ENCODE measurements at regions not wholly inside any gene's neighbourhood (a gene's known extent, or its start where the extent isn't known, plus 50 kb on each side); places are given as distances from the start of the nearest gene placed in this dataset.
A peak's percentile ranks its signal among the peaks of the same experiment; 100 is the strongest.

- CTCF ChIA-PET, result no interaction called here
- DNase-seq, result no peak
Measured at GRCh38 chr13:34037636-34038540, 219.9 kb downstream of the RFC3 start.

DNA sequence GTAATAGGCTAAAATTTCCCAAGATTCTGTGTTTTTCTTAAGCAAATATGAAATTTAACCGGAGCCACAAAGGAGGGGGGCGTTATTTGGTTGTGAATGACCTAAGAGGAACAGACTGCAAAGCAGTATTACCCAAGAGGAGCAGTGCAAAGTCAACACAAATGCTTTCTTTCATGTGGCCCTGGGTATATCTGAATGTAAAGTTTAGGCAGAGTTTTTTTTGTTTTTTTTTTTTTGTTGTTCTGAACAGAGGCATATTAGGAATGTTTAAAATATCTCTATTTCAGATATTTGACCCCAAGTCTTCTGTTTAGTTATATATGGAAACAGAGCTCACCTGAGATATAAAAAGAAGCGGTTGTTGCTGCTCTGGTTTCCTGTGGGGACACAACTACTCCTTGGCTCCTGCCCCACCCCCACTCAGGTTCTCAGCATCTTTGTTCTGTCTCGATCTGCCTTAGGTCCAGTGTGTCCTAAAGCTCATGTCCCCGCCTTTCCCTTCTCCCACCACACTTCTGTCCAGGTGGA lies 220.7 kb downstream of the RFC3 start:
- no peak for DNase-seq
- H3K36me3 Mint-ChIP-seq (ENCODE audit: insufficient read depth, unreplicated experiment), result no peaks in the 10 kb centered on the region
- H3K4me3 Mint-ChIP-seq (ENCODE audit: unreplicated experiment), result no peak overlapping the region
- H3K4me1 ChIP-seq, result peaks cover 28% of the 10 kb centered on the region
- H3K9me3 ChIP-seq, result no peaks in the 10 kb centered on the region
- H3K27me3 ChIP-seq (replicated peaks; ENCODE audit: control insufficient read depth, insufficient read depth, low read length), result no peaks in the 10 kb centered on the region
- ChIA-PET CTCF (no interaction called here), POLR2A (no interaction called here)
- TF ChIP-seq CTCF (IDR thresholded peaks at IDR 0.05; ENCODE audit: insufficient read depth in 1 of 2, low read depth in 1 of 2, low read length in 1 of 2, severe bottlenecking in 1 of 2, unreplicated experiment in 1 of 2), result no peak
- no peak overlapping the region for H3K27ac Mint-ChIP-seq (ENCODE audit: unreplicated experiment)
- peaks cover 27% of the 10 kb centered on the region for H3K9me3 Mint-ChIP-seq (ENCODE audit: unreplicated experiment)
- no peaks in the 10 kb centered on the region for H3K27me3 Mint-ChIP-seq (ENCODE audit: insufficient read depth, unreplicated experiment)
- peaks cover 22% of the 10 kb centered on the region for H3K4me1 Mint-ChIP-seq (ENCODE audit: low read depth, unreplicated experiment)
- H3K36me3 ChIP-seq (ENCODE audit: control insufficient read depth, insufficient read depth, low read length), result no peaks in the 10 kb centered on the region; the same call in 1 of the 2 replicates
- intact Hi-C loops (cut with micrococcal nuclease; ENCODE audit: unreplicated experiment), result loop anchor here (5.0 kb wide), 1 partner anchor 379 kb away; no protein-coding TSS in a partner anchor
- no TSS peak for BruUV-seq (replicated peaks)
- H3K4me3 ChIP-seq (ENCODE audit: low read depth, low read length), result no peak overlapping the region

More at GRCh38 chr13:34037636-34038540, 219.9 kb downstream of the RFC3 start:
- TF ChIP-seq CTCF (IDR thresholded peaks at IDR 0.05; ENCODE audit: insufficient read depth in 1 of 2, low read depth in 1 of 2, low read length in 1 of 2, severe bottlenecking in 1 of 2, unreplicated experiment in 1 of 2), result no peak
- BruUV-seq (replicated peaks), result no TSS peak
- Mint-ChIP-seq H3K4me3 (ENCODE audit: unreplicated experiment) (no peak overlapping the region), H3K9me3 (ENCODE audit: unreplicated experiment) (peaks cover 20% of the 10 kb centered on the region), H3K27me3 (ENCODE audit: insufficient read depth, unreplicated experiment) (no peaks in the 10 kb centered on the region), H3K27ac (ENCODE audit: unreplicated experiment) (no peak overlapping the region), H3K4me1 (ENCODE audit: low read depth, unreplicated experiment) (peaks cover 22% of the 10 kb centered on the region), H3K36me3 (ENCODE audit: insufficient read depth, unreplicated experiment) (no peaks in the 10 kb centered on the region)
- POLR2A ChIA-PET, result no interaction called here
- no peaks in the 10 kb centered on the region; the same call in 1 of the 2 replicates for H3K36me3 ChIP-seq (ENCODE audit: control insufficient read depth, insufficient read depth, low read length)
- H3K27me3 ChIP-seq (replicated peaks; ENCODE audit: control insufficient read depth, insufficient read depth, low read length), result no peaks in the 10 kb centered on the region
- intact Hi-C loops (cut with micrococcal nuclease; ENCODE audit: unreplicated experiment), result loop anchor here (5.0 kb wide), 1 partner anchor 379 kb away; no protein-coding TSS in a partner anchor
- peaks cover 28% of the 10 kb centered on the region for H3K4me1 ChIP-seq
- H3K9me3 ChIP-seq, result no peaks in the 10 kb centered on the region
- H3K4me3 ChIP-seq (ENCODE audit: low read depth, low read length), result no peak overlapping the region

DNA sequence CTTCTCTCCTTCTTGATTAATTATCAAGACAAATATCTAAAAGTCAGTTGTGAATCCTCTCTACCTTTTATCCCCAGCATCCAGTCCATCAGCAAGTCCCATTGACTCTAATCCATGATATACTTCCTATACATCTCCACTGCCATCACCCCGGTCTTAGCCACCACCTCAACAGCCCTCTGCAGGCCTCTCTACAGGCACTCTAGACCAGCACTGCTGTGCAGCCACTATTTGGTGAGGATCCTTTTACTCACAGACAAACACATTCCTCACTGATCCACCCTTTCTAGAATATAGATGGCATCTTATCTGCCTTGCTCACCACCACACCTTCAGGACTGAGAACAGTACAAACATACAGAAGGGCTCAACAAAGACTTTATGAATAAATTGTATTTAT lies 221.7 kb downstream of the RFC3 start:
- H3K4me3 Mint-ChIP-seq (ENCODE audit: unreplicated experiment), result no peak overlapping the region
- H3K36me3 Mint-ChIP-seq (ENCODE audit: insufficient read depth, unreplicated experiment), result no peaks in the 10 kb centered on the region
- ChIA-PET CTCF (no interaction called here), POLR2A (no interaction called here)
- Histone ChIP-seq H3K4me3 (ENCODE audit: low read depth, low read length) (no peak overlapping the region), H3K4me1 (peaks cover 28% of the 10 kb centered on the region), H3K36me3 (ENCODE audit: control insufficient read depth, insufficient read depth, low read length) (no peaks in the 10 kb centered on the region; the same call in 1 of the 2 replicates), H3K9me3 (no peaks in the 10 kb centered on the region), H3K27me3 (replicated peaks; ENCODE audit: control insufficient read depth, insufficient read depth, low read length) (no peaks in the 10 kb centered on the region)
- DNase-seq, result peak in 1 of 2 experiments; percentile 14
- H3K4me1 Mint-ChIP-seq (ENCODE audit: low read depth, unreplicated experiment), result peaks cover 33% of the 10 kb centered on the region
- peaks cover 30% of the 10 kb centered on the region for H3K9me3 Mint-ChIP-seq (ENCODE audit: unreplicated experiment)
- no TSS peak for BruUV-seq (replicated peaks)
- peak overlapping the region; percentile 39 for H3K27ac Mint-ChIP-seq (ENCODE audit: unreplicated experiment)
- no peaks in the 10 kb centered on the region for H3K27me3 Mint-ChIP-seq (ENCODE audit: insufficient read depth, unreplicated experiment)
- intact Hi-C loops (cut with micrococcal nuclease; ENCODE audit: unreplicated experiment), result loop anchor here (5.0 kb wide), 1 partner anchor 378 kb away; no protein-coding TSS in a partner anchor
- TF ChIP-seq CTCF (IDR thresholded peaks at IDR 0.05; ENCODE audit: insufficient read depth in 1 of 2, low read depth in 1 of 2, low read length in 1 of 2, severe bottlenecking in 1 of 2, unreplicated experiment in 1 of 2), result no peak

Measured in Caco-2 (cell line).